B cell (primary cell): ENCODE measurements at regions not wholly inside any gene's neighbourhood (a gene's known extent, or its start where the extent isn't known, plus 50 kb on each side); places are given as distances from the start of the nearest gene placed in this dataset.

Experiments
- ATAC-seq: fragments of 200-7000 bp; cut with Tn5 transposase; one replicate; pipeline ENCODE4 v1.10.0; 2021; ENCODE audit warnings: low read depth, mild to moderate bottlenecking, moderate number of reproducible peaks, moderate library complexity
- CTCF ChIA-PET: fragments of 350-600 bp; sonication (Branson Sonifier 250); formaldehyde crosslinking; loops from one replicate; lab custom pipeline; 2021; ENCODE audit warnings: antibody characterized with exemption, inconsistent platforms; lab: Charles Lee
- POLR2A ChIA-PET: fragments of 350-600 bp; sonication (Branson Sonifier 250); formaldehyde crosslinking; loops from one replicate; lab custom pipeline; 2021; ENCODE audit warnings: antibody characterized with exemption; lab: Charles Lee
- DNase-seq: peaks from one replicate; pipeline ENCODE4 v3.0.0; 2013
- H2AFZ ChIP-seq: 2 replicates; pipeline ENCODE4 v1.6.1; 2012; ENCODE audit warnings: mild to moderate bottlenecking, low read depth, low read length; ENCODE audit not compliant: insufficient read depth, poor library complexity, severe bottlenecking
- H3K27ac ChIP-seq, 2 donors: 1 replicate in 1 of 2; 2 replicates in 1 of 2; pipeline ENCODE4 v1.5.1; 2012 to 2013; ENCODE audit warnings: low read length in 2 of 2, mild to moderate bottlenecking in 2 of 2, moderate library complexity in 1 of 2
- H3K27me3 ChIP-seq, 4 experiments: fragments of 200-600 bp in 1 of 4; sonication (generic) in 1 of 4; replicated peaks in 1 of 4; 1 replicate in 2 of 4; 2 replicates in 2 of 4; pipeline versions ENCODE4 v1.6.1 to v1.7.0; 2013 to 2016; ENCODE audit warnings: low read length in 3 of 4, mild to moderate bottlenecking in 2 of 4, mixed read lengths in 1 of 4, moderate library complexity in 1 of 4; ENCODE audit not compliant: insufficient read depth in 4 of 4, control insufficient read depth in 3 of 4; ENCODE audit errors: control extremely low read depth in 1 of 4
- H3K36me3 ChIP-seq, 2 experiments: replicated peaks in 1 of 2; 1 replicate in 1 of 2; 2 replicates in 1 of 2; pipeline versions ENCODE4 v1.6.1 to v1.7.1; 2013; ENCODE audit warnings: low read length in 1 of 2; ENCODE audit not compliant: insufficient read depth in 2 of 2, control insufficient read depth in 1 of 2; ENCODE audit errors: control extremely low read depth in 1 of 2, extremely low read depth in 1 of 2
- H3K4me1 ChIP-seq, 2 donors: fragments of 200-600 bp in 1 of 2; sonication (generic) in 1 of 2; 1 replicate in 1 of 2; 2 replicates in 1 of 2; pipeline versions ENCODE4 v1.5.1 to v1.6.1; 2013 to 2017; ENCODE audit warnings: low read length in 2 of 2; ENCODE audit not compliant: control insufficient read depth in 2 of 2, insufficient read depth in 2 of 2
- H3K4me2 ChIP-seq: replicated peaks from 2 replicates; pipeline ENCODE3; 2012; ENCODE audit warnings: mild to moderate bottlenecking, low read depth, low read length; ENCODE audit not compliant: poor library complexity, severe bottlenecking
- H3K4me3 ChIP-seq, 5 experiments: fragments of 200-600 bp in 1 of 5; sonication (generic) in 1 of 5; 1 replicate in 3 of 5; 2 replicates in 2 of 5; pipeline versions ENCODE4 v1.5.1 to v1.7.0; 2011 to 2016; ENCODE audit warnings: low read length in 4 of 5, mild to moderate bottlenecking in 4 of 5, low read depth in 2 of 5, control low read depth in 1 of 5, moderate library complexity in 1 of 5; ENCODE audit not compliant: insufficient read depth in 1 of 5; ENCODE audit errors: control extremely low read depth in 1 of 5, extremely low read depth in 1 of 5
- H3K79me2 ChIP-seq: fragments of 200-600 bp; sonication (generic); one replicate; pipeline ENCODE4 v1.6.0; 2016; ENCODE audit warnings: low read length; ENCODE audit not compliant: control insufficient read depth, insufficient read depth
- H3K9ac ChIP-seq: fragments of 200-600 bp; sonication (generic); 2 replicates; pipeline ENCODE4 v1.6.1; 2017; ENCODE audit warnings: mild to moderate bottlenecking, low read length, moderate library complexity
- H3K9me3 ChIP-seq, 3 donors: one replicate each; pipeline versions ENCODE4 v1.6.1 to v1.7.1; 2013; ENCODE audit warnings: low read length in 2 of 3; ENCODE audit not compliant: control insufficient read depth in 2 of 3, insufficient read depth in 1 of 3; ENCODE audit errors: control extremely low read depth in 1 of 3
- H4K20me1 ChIP-seq: 2 replicates; pipeline ENCODE4 v1.6.0; 2012; ENCODE audit warnings: mild to moderate bottlenecking, low read length; ENCODE audit not compliant: insufficient read depth, control insufficient read depth, poor library complexity, severe bottlenecking
- H3K27ac Mint-ChIP-seq: one replicate; pipeline ENCODE4 v1.8.0; 2021; ENCODE audit warnings: mixed read lengths
- H3K27me3 Mint-ChIP-seq: one replicate; pipeline ENCODE4 v1.8.0; 2021; ENCODE audit warnings: mixed read lengths
- H3K4me1 Mint-ChIP-seq: one replicate; pipeline ENCODE4 v1.8.0; 2021; ENCODE audit warnings: mixed read lengths
- H3K4me3 Mint-ChIP-seq: one replicate; pipeline ENCODE4 v1.8.0; 2021; ENCODE audit warnings: mixed read lengths
- H3K9me3 Mint-ChIP-seq: one replicate; pipeline ENCODE4 v1.8.0; 2022; ENCODE audit warnings: mixed read lengths; ENCODE audit not compliant: insufficient read depth
- CTCF ChIP-seq: fragments of 200-600 bp; IDR thresholded peaks from one replicate; pipeline ENCODE4 v1.8.0; 2022; ENCODE audit warnings: antibody characterized with exemption, mild to moderate bottlenecking
- EZH2 ChIP-seq: IDR thresholded peaks from 2 replicates; pipeline ENCODE4 v1.6.1; 2012; ENCODE audit warnings: borderline replicate concordance, low read depth, mild to moderate bottlenecking, moderate library complexity, low read length; ENCODE audit not compliant: insufficient read depth, poor library complexity, severe bottlenecking
- WGBS: methylation state at CpG from one replicate; pipeline ENCODE4 v1.1.5; 2013; ENCODE audit warnings: missing lambda C conversion rate; ENCODE audit not compliant: insufficient coverage; 5-methylcytosine and 5-hydroxymethylcytosine counted together
- intact Hi-C: fragments of 100-400 bp; cut with micrococcal nuclease; formaldehyde crosslinking; loops from one replicate; pipeline ENCODE4 v1.10.0; 2022

DNA sequence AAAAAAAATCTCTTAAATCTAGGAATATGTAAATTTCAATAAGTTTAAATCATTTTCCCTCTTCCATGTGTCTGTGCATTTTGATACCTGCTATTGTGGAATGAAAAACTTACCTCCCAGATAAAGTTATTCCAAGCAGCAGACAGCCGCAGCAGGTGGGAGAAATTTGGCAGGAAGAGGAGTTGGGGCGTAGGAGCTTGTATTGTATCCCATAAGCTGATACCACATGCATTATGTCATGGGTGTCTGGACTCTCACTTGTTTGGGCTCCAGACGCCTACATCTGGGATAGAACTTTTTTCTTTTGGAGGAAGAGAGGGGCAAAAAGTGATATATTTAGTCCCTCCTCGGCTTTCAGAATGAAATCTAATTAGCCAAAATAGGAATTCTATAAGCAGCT lies 59.3 kb upstream of the TCF4 start:
- Mint-ChIP-seq H3K9me3 (no peaks in the 10 kb centered on the region), H3K4me3 (no peak overlapping the region), H3K4me1 (no peaks in the 10 kb centered on the region), H3K27ac (no peak overlapping the region), H3K27me3 (no peaks in the 10 kb centered on the region)
- Histone ChIP-seq H3K36me3 (no peaks in the 10 kb centered on the region), H3K9me3 (no peaks in the 10 kb centered on the region), H3K4me1 (no peaks in the 10 kb centered on the region), H3K4me3 (no peak overlapping the region), H3K79me2 (no peaks in the 10 kb centered on the region), H4K20me1 (no peaks in the 10 kb centered on the region), H2AFZ (no peak overlapping the region), H3K27ac (no peak overlapping the region), H3K4me2 (no peak overlapping the region), H3K27me3 (no peaks in the 10 kb centered on the region), H3K9ac (no peak overlapping the region)
- ChIA-PET CTCF (no interaction called here), POLR2A (no interaction called here)
- no peak for DNase-seq
- TF ChIP-seq CTCF (no peak), EZH2 (no peak)
- intact Hi-C loops, result no loop called here
- no peak for ATAC-seq
- WGBS, result 100% methylated on average over 1 of the region's 4 CpGs

DNA sequence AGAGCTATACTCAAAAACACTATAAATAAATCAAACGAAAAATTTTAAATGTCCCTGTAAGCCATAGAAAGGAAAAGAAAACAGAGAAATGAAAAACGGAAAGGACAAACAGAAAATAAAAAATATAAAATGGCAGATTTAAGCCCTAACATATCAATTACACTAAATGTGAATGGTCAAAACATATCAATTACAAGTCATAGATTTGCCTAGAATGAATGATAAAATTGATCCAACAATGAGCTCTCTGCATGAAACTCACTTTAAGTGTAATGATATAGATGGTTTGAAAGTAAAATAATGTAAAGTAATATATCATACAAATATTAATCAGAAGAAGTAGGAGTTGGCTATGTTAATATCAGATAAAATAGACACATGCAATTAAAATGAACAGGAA lies 54.2 kb upstream of the TCF4 start:
- no peak overlapping the region for H3K4me2 ChIP-seq
- H3K27ac ChIP-seq, result no peak overlapping the region
- CTCF ChIA-PET, result no interaction called here
- no peak overlapping the region for H2AFZ ChIP-seq
- peaks cover 8% of the 10 kb centered on the region for H3K9me3 Mint-ChIP-seq
- no peaks in the 10 kb centered on the region for H3K36me3 ChIP-seq
- intact Hi-C loops, result no loop called here
- no peaks in the 10 kb centered on the region for H4K20me1 ChIP-seq
- H3K27me3 ChIP-seq, result no peaks in the 10 kb centered on the region
- no peak overlapping the region for H3K4me3 ChIP-seq
- H3K4me1 ChIP-seq, result no peaks in the 10 kb centered on the region
- no peaks in the 10 kb centered on the region for H3K79me2 ChIP-seq
- H3K4me1 Mint-ChIP-seq, result no peaks in the 10 kb centered on the region
- no peak overlapping the region for H3K4me3 Mint-ChIP-seq
- H3K9ac ChIP-seq, result no peak overlapping the region
- no peaks in the 10 kb centered on the region for H3K27me3 Mint-ChIP-seq
- no CpG with 5 or more reads among the region's 2 CpGs for WGBS
- DNase-seq (no peak), ATAC-seq (no peak)
- H3K27ac Mint-ChIP-seq, result no peak overlapping the region
- POLR2A ChIA-PET, result no interaction called here
- TF ChIP-seq CTCF, result no peak
- peaks cover 0 to 2% (median 0%) of the 10 kb centered on the region in 3 donors for H3K9me3 ChIP-seq
